ENCODE measurements at regions not wholly inside any gene's neighbourhood (a gene's known extent, or its start where the extent isn't known, plus 50 kb on each side); places are given as distances from the start of the nearest gene placed in this dataset.

- H3K27ac ChIP-seq = no peak overlapping the region
- TF ChIP-seq, protein P1, sequence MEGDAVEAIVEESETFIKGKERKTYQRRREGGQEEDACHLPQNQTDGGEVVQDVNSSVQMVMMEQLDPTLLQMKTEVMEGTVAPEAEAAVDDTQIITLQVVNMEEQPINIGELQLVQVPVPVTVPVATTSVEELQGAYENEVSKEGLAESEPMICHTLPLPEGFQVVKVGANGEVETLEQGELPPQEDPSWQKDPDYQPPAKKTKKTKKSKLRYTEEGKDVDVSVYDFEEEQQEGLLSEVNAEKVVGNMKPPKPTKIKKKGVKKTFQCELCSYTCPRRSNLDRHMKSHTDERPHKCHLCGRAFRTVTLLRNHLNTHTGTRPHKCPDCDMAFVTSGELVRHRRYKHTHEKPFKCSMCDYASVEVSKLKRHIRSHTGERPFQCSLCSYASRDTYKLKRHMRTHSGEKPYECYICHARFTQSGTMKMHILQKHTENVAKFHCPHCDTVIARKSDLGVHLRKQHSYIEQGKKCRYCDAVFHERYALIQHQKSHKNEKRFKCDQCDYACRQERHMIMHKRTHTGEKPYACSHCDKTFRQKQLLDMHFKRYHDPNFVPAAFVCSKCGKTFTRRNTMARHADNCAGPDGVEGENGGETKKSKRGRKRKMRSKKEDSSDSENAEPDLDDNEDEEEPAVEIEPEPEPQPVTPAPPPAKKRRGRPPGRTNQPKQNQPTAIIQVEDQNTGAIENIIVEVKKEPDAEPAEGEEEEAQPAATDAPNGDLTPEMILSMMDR (conservative IDR thresholded peaks at IDR 0.05) = no peak
- no peak for TF ChIP-seq ZFX (IDR thresholded peaks at IDR 0.05)
These were observed 417.1 kb downstream of the ANKRD50 start for GRCh38 chr4:124295413-124295812.

DNA sequence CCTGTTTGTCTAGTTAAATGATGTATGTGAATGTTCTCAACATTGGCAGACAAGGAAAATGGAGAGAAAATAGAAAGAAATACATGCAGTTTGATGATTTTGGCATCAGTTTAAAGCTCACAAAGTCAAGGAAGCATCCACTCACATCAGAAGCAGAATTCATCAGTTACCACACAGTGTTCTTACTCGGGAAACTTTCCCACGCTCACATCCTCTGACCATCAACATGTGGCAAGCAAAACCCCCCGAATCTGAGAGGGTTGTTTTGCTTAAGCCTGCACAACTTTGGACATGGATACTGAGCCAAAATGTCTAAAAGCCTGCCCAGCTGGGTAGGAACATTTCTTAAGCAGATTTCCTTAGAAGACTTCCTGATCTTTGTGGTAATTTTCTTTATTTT is 407.6 kb downstream of the ANKRD50 start:
- H3K27ac ChIP-seq = no peak overlapping the region
- TF ChIP-seq, protein P1 (conservative IDR thresholded peaks at IDR 0.05) = no peak
- no peak for TF ChIP-seq ZFX (IDR thresholded peaks at IDR 0.05)

DNA sequence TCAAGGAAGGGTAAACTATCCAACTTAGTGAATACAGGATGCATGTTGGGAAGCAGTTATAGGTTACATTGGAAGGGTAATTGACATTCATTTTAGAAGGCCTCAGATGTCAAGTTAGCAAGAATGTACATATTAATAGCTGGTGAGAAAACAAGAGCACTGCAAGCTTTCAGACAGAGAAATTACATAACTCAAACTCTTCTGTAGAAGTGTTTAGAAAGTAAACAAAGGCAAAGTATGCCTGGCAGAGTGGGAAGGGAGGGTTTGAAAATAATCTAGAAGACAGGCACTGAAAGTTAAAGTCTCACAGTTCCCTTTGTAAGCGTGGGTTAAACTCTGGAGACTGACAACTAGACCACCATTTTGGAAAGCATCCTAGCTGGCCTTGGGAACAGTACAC is 406.2 kb downstream of the ANKRD50 start:
- TF ChIP-seq ZFX (IDR thresholded peaks at IDR 0.05) = no peak
- TF ChIP-seq, protein P1 (conservative IDR thresholded peaks at IDR 0.05) = no peak
- H3K27ac ChIP-seq = no peak overlapping the region

DNA sequence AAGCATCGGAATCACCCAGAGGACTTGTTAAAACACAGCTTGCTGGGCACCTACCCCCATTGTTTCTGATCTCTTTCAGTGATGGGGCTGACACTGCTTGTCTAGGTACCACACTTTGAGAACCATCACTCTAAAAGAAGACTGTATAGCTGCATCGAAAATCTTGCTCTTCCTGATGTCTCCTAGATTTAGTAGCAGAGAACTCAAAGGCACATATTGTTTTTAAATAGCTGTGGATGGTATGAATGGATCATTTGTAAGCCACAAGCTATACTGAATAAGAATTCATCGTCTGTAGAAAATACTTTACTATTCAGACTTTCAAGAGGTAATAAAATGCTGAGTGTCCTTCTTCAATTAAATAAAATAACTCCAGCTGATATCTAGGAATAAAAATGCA is 405.4 kb downstream of the ANKRD50 start:
- no peak overlapping the region for H3K27ac ChIP-seq
- no peak for TF ChIP-seq ZFX (IDR thresholded peaks at IDR 0.05)
- TF ChIP-seq, protein P1 (conservative IDR thresholded peaks at IDR 0.05) = no peak

DNA sequence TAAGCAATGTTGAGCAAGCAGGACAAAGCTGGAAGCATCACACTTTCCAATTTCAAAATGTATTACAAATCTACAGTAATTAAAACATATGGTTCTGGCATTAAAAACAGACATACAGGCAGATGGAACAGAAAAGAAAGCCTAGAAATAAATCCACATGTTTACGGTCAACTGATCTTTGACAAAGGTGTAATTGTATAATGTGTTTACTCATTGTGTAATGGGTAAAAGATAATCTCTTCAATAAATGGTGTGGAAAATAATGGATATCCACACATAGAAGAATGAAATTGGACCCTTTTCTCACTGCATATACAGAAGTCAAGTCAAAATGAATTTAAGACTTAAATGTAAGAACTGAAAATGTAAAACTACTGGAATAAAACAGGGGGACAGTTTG is 394.2 kb downstream of the ANKRD50 start:
- no peak overlapping the region for H3K27ac ChIP-seq
- TF ChIP-seq ZFX (IDR thresholded peaks at IDR 0.05) = no peak
- TF ChIP-seq, protein P1 (conservative IDR thresholded peaks at IDR 0.05) = no peak

DNA sequence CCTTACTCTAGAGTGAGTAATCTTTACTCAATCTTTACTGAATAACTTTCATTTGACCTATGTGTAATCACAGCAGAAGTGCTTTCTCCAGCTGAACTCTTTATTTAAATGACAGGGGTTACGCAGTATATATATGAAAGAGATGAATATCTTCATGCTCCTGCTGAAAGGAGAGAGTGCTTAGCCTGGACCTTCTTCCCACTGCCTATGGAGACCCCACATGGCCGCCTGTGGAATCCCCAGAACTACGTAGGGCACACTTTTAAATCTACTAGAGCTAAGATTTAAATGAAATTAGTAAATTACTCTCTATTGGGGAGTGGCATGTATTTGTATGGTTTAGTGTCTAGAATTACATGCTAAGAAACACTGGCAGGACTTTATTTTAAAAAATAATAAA is 391.2 kb downstream of the ANKRD50 start:
- H3K27ac ChIP-seq = no peak overlapping the region
- TF ChIP-seq, protein P1 (conservative IDR thresholded peaks at IDR 0.05) = no peak
- TF ChIP-seq ZFX (IDR thresholded peaks at IDR 0.05) = no peak

DNA sequence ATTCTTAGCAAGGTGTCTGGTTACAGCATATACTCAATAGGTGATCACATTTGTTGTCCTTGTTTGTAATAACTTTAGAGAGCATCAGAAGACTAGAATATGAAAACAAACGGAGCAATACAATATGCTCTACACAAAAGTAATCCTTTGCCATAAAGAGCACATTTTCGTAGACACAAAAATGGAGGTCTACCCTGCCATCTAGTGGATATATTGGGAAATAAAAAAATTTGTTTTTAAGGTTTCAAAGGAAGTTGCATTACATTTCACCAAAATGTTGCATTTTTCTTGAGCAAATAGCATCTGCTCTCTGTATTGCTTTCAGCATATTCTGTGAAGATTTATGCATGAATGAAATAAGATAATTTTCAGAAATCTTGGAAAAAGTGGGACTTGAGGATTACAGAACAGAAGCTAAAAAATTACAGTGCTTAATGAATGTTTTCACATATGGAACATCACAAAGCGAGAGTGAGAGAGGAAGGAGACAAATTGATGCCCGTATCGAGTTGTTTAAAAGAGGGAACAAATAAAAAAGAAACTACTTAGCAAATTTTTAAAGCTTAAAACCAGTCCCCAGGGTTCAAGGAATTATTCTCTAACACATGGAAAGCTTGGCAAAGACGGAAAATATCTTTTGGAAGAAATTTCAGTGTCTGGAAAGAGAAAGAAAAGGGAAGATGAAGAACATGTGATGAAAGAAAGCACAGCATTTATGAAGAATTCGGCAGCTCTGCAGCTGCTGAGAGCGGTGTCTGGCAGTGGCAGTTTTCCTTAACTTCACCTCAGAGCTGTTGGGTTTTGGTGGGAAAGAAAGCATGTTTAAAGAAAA is 390.1 kb downstream of the ANKRD50 start:
- H3K27ac ChIP-seq = no peak overlapping the region
- TF ChIP-seq, protein P1 (conservative IDR thresholded peaks at IDR 0.05) = peak; percentile 69
- TF ChIP-seq ZFX (IDR thresholded peaks at IDR 0.05) = no peak
